Embryonic facial prominence (tissue), 1 donor: ENCODE measurements at regions not wholly inside any gene's neighbourhood (a gene's known extent, or its start where the extent isn't known, plus 50 kb on each side); places are given as distances from the start of the nearest gene placed in this dataset.

Experiments used
- DNase-seq: peaks from one replicate; pipeline ENCODE4 v3.0.0-alpha.2; 2016; ENCODE audit errors: extremely low spot score

- no peak for DNase-seq
Observed at GRCh38 chr3:174776636-174777035, 82.5 kb upstream of the NAALADL2 start.

GRCh38 chr3:174777813-174778212 lies 81.3 kb upstream of the NAALADL2 start:
- no peak for DNase-seq

GRCh38 chr3:174783502-174783901 lies 75.6 kb upstream of the NAALADL2 start:
- no peak for DNase-seq

GRCh38 chr3:174784206-174784934 lies 74.8 kb upstream of the NAALADL2 start:
- DNase-seq: no peak

GRCh38 chr3:174786825-174787224 lies 72.3 kb upstream of the NAALADL2 start:
- DNase-seq: no peak

GRCh38 chr3:174791161-174791560 lies 68.0 kb upstream of the NAALADL2 start:
- no peak for DNase-seq

GRCh38 chr3:174792864-174793263 lies 66.3 kb upstream of the NAALADL2 start:
- DNase-seq: no peak
